Activated CD4-positive, alpha-beta T cell treated with anti-CD3 and anti-CD28 coated beads, Interleukin-2, amount 10 ng/mL, durations not matched to agents 7 days and 5 days (primary cell): ENCODE measurements at regions not wholly inside any gene's neighbourhood (a gene's known extent, or its start where the extent isn't known, plus 50 kb on each side); places are given as distances from the start of the nearest gene placed in this dataset.
"Not testable (repeated sequence)": the region's sequence is repeated elsewhere in the genome, so short reads cannot be mapped to it uniquely, and the experiment has no call there.

ENCODE experiments used
- CTCF ChIA-PET: fragments of 350-600 bp; sonication (Branson Sonifier 250); formaldehyde crosslinking; loops from one replicate; lab custom pipeline; 2021; ENCODE audit warnings: antibody characterized with exemption; lab: Charles Lee
- POLR2A ChIA-PET: fragments of 350-600 bp; sonication (Branson Sonifier 250); formaldehyde crosslinking; loops from one replicate; lab custom pipeline; 2021; ENCODE audit warnings: antibody characterized with exemption; lab: Charles Lee
- DNase-seq: peaks from one replicate; pipeline ENCODE4 v3.0.0-alpha.2; 2020
- H3K27ac Mint-ChIP-seq: one replicate; pipeline ENCODE4 v1.8.0; 2021; ENCODE audit warnings: mild to moderate bottlenecking, moderate library complexity, mixed read lengths
- H3K27me3 Mint-ChIP-seq: one replicate; pipeline ENCODE4 v1.8.0; 2021; ENCODE audit warnings: mixed read lengths
- H3K36me3 Mint-ChIP-seq: one replicate; pipeline ENCODE4 v1.8.0; 2021; ENCODE audit warnings: low read depth, mixed read lengths
- H3K4me1 Mint-ChIP-seq: one replicate; pipeline ENCODE4 v1.8.0; 2021; ENCODE audit warnings: mixed read lengths
- H3K4me3 Mint-ChIP-seq: one replicate; pipeline ENCODE4 v1.8.0; 2021; ENCODE audit warnings: mild to moderate bottlenecking, moderate library complexity, mixed read lengths
- H3K9me3 Mint-ChIP-seq: one replicate; pipeline ENCODE4 v1.8.0; 2021; ENCODE audit warnings: mixed read lengths

DNA sequence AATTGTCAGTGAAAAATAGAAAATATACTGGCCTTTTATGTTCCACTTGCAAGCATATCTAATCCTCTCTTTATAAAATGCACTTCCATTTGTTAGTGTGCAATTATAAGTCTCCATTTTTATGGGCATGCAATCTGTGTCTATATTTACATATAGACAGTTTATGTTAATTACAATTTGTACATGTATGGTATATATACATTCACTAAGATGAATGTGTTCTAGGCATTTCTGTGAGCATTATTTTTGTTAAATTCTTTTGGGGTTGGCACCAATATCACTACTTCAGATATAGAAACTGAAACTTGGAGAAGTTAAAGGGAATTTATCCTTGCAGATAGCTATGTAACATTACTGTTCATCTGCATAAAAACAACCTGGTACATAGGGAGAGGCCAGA lies 470.8 kb upstream of the LMO3 start:
- ChIA-PET POLR2A (no interaction called here), CTCF (no interaction called here)
- H3K27me3 Mint-ChIP-seq: no peaks in the 10 kb centered on the region
- H3K9me3 Mint-ChIP-seq: peaks cover 3% of the 10 kb centered on the region
- no peaks in the 10 kb centered on the region for H3K36me3 Mint-ChIP-seq
- H3K27ac Mint-ChIP-seq: no peak overlapping the region
- H3K4me1 Mint-ChIP-seq: no peaks in the 10 kb centered on the region
- DNase-seq: no peak
- H3K4me3 Mint-ChIP-seq: no peak overlapping the region

DNA sequence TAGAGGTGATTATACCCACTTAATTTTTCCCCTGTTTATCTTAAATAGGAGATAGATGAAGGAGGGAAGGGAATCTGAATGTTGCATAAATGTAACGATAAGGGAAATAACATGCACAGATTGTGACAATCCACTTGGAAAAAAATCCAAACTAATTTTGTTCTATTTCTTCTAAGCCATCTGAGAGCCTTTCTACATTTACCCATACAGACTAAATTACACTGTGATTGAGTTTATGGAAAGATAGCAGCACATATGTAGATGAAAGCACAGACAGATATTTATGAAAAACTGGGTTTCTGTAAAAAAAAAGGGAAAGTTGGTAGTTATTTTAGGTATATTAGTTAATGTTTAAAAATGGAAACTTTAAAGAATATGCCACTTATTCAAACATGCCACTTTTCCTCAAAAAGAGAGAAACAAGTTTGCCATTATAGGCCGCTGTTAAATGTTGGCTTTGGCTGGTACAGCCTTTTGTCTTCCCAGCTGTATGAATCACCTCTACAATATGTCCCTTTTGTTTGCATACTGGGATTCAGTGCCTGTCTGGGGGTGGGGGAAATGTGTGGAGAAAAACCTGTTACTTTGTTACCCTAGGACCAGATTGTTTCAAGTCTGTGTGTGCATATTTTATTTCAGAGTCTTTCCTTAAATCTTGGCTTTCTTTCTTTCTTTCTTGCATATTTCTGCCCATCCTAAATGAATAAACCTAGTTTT lies 470.2 kb upstream of the LMO3 start:
- H3K27me3 Mint-ChIP-seq: no peaks in the 10 kb centered on the region
- H3K9me3 Mint-ChIP-seq: peaks cover 2% of the 10 kb centered on the region
- H3K4me3 Mint-ChIP-seq: no peak overlapping the region
- H3K4me1 Mint-ChIP-seq: no peaks in the 10 kb centered on the region
- DNase-seq: no peak
- H3K36me3 Mint-ChIP-seq: no peaks in the 10 kb centered on the region
- ChIA-PET POLR2A (no interaction called here), CTCF (no interaction called here)
- no peak overlapping the region for H3K27ac Mint-ChIP-seq

DNA sequence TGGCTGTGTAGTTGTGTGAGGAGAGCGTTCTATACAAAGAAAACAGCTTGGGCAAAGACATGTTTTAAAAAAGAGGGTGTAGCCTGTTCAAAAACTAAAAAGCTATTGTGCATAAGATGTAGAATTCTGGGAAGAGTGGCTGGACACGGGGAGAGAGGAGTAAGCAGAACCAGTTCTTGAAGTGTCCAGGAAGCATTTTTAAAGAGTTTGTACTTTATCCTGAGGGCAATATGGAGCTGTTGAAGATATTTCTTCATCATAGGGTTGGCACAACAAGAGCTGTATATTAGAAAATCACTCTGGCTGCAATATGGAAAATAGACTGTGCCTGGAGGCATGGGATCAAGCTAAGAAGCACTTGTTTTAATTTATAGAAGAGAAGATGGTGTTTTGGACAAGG lies 458.9 kb upstream of the LMO3 start:
- H3K4me1 Mint-ChIP-seq: no peaks in the 10 kb centered on the region
- ChIA-PET POLR2A (no interaction called here), CTCF (no interaction called here)
- no peak overlapping the region for H3K4me3 Mint-ChIP-seq
- H3K27ac Mint-ChIP-seq: no peak overlapping the region
- DNase-seq: no peak
- no peaks in the 10 kb centered on the region for H3K27me3 Mint-ChIP-seq
- no peaks in the 10 kb centered on the region for H3K36me3 Mint-ChIP-seq
- H3K9me3 Mint-ChIP-seq: peaks cover 10% of the 10 kb centered on the region

DNA sequence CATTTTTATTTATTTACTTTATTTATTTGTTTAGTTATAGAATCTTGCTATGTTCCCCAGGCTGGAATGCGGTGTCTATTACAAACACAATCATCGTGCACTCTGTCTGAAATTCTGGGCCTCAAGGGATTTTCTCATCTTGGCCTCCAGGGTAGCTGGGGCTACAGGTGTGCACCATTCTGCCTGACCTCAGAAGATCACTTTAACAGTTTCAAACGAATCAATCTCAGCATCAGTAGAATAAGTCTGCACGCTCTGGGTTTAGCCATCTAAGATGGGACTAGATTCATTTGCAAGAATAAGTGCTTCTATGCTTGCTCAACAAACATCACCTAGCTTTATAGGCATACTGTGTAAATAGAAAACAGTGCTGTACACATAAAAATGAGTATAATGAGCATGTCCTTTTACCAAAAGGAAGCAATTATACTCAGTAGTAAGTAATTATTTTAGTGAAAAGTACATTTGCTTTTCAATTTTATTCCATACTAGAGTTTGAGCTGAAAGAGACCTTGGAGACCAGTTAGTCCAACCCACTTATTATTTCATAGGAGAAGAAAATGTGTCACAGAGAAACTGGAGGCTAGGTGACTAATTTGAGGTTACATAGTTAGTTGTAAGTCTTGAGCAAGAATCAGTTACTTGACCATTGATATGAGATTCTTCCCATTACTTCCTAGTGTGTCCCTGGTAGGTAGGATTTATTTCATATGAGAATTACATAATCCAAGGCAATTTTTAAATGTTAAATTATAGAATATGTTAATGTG lies 456.5 kb upstream of the LMO3 start:
- CTCF ChIA-PET: no interaction called here
- Mint-ChIP-seq H3K27me3 (no peaks in the 10 kb centered on the region), H3K9me3 (peaks cover 5% of the 10 kb centered on the region), H3K36me3 (no peaks in the 10 kb centered on the region), H3K4me3 (no peak overlapping the region), H3K4me1 (no peaks in the 10 kb centered on the region), H3K27ac (no peak overlapping the region)
- DNase-seq: no peak
- POLR2A ChIA-PET: no interaction called here

GRCh38 chr12:17060260-17060659 lies 454.3 kb upstream of the LMO3 start:
- Mint-ChIP-seq H3K27me3 (no peaks in the 10 kb centered on the region), H3K4me1 (no peaks in the 10 kb centered on the region), H3K27ac (no peak overlapping the region), H3K9me3 (peaks cover 7% of the 10 kb centered on the region), H3K36me3 (no peaks in the 10 kb centered on the region), H3K4me3 (no peak overlapping the region)
- CTCF ChIA-PET: no interaction called here
- DNase-seq: no peak
- POLR2A ChIA-PET: no interaction called here

DNA sequence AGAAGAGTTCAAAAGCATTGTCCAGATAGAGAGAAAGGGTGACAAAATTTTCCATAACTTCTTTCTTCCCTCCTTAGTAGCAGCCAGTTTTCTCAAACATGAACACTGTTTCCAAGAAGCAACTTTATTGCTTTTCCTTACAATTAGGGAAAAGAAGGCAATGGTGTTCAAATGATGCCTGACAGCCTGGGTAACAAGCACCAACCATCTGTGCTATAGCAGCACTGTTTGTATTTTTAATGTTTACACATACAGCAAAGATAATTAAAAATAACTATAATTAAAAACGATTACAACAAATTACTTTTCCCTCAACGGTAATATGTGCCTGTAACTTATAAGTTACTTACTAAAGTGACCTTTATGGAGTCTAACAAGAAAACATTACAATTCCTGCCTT lies 450.6 kb upstream of the LMO3 start:
- H3K27me3 Mint-ChIP-seq: no peaks in the 10 kb centered on the region
- CTCF ChIA-PET: interaction anchor here (0.5 kb wide), 1 partner anchor 120 kb away, joined by 3 read pairs; no protein-coding TSS in a partner anchor

DNA sequence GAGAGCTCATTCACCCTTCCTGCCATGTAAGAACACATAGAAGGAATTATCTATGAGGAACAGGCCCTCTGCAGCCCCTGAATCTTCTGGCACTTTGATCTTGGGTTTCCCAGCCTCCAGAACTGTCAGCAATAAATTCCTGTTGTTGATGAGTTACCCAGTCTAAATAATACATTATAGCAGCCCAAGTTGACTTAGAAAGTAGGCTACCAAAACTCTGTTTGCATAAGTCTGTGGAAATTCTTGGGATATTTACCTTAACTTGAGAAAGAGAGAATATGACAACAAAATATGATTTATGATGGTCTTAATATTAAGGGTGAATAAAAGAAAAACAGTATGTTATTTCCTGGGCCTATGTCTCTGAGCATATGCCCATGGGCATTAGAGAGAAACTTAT lies 433.0 kb upstream of the LMO3 start:
- H3K9me3 Mint-ChIP-seq: peaks cover 12% of the 10 kb centered on the region
- H3K27me3 Mint-ChIP-seq: no peaks in the 10 kb centered on the region
- no peak for DNase-seq
- ChIA-PET CTCF (no interaction called here), POLR2A (no interaction called here)
- H3K4me1 Mint-ChIP-seq: no peaks in the 10 kb centered on the region
- H3K4me3 Mint-ChIP-seq: no peak overlapping the region
- no peaks in the 10 kb centered on the region for H3K36me3 Mint-ChIP-seq
- no peak overlapping the region for H3K27ac Mint-ChIP-seq

More for the DNA sequence above, 450.6 kb upstream of the LMO3 start:
- Mint-ChIP-seq H3K4me1 (no peaks in the 10 kb centered on the region), H3K27ac (no peak overlapping the region), H3K9me3 (peaks cover 9% of the 10 kb centered on the region), H3K36me3 (no peaks in the 10 kb centered on the region), H3K4me3 (no peak overlapping the region)
- no peak for DNase-seq
- POLR2A ChIA-PET: no interaction called here

DNA sequence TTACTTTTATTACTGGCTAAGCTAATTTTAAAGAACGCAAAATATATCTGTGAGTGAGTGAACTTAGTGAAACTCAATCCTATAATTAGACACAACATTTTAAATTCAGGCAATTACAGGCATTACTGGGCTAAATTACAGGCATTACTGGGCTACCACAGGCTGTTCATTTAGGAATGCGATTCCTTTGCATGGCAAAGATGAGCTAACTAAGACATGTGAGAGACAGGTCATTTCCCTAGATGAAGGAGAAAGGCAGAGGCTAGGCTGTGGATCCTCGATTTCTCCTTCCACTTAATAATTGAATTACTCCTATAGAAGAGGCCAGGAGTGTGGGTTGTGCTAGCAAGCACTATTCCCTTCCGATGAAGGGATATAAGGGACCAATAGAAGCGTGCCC lies 429.4 kb upstream of the LMO3 start:
- no peak overlapping the region for H3K27ac Mint-ChIP-seq
- H3K4me3 Mint-ChIP-seq: no peak overlapping the region
- H3K4me1 Mint-ChIP-seq: no peaks in the 10 kb centered on the region
- no peak for DNase-seq
- H3K9me3 Mint-ChIP-seq: peaks cover 8% of the 10 kb centered on the region
- no peaks in the 10 kb centered on the region for H3K36me3 Mint-ChIP-seq
- CTCF ChIA-PET: no interaction called here
- POLR2A ChIA-PET: no interaction called here
- H3K27me3 Mint-ChIP-seq: no peaks in the 10 kb centered on the region

DNA sequence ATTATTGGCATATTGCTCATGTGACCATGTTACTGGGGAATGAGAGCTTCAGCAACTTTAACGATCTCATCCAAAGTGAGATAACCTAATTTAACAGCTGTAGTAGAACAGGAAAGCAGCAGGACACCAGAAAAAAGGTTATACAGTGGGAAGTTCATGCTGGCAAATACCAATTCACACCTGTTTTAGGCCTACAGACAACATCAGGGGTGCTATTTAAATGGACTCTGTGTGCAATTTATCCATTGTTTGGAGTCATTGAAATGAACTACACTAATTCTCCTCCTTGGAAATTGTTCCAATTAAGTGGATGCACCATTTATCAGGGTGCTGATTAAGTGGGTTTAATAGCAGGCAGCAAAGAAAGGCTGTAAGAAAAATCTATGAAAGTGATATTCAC lies 424.4 kb upstream of the LMO3 start:
- Mint-ChIP-seq H3K9me3 (peaks cover 7% of the 10 kb centered on the region), H3K36me3 (no peaks in the 10 kb centered on the region), H3K4me1 (no peaks in the 10 kb centered on the region), H3K27me3 (no peaks in the 10 kb centered on the region), H3K4me3 (no peak overlapping the region), H3K27ac (no peak overlapping the region)
- no peak for DNase-seq
- POLR2A ChIA-PET: no interaction called here
- CTCF ChIA-PET: no interaction called here

GRCh38 chr12:17028348-17028747 lies 422.4 kb upstream of the LMO3 start:
- no peaks in the 10 kb centered on the region for H3K27me3 Mint-ChIP-seq
- DNase-seq: no peak
- H3K4me1 Mint-ChIP-seq: no peaks in the 10 kb centered on the region
- no peak overlapping the region for H3K4me3 Mint-ChIP-seq
- no peak overlapping the region for H3K27ac Mint-ChIP-seq
- ChIA-PET CTCF (no interaction called here), POLR2A (no interaction called here)
- no peaks in the 10 kb centered on the region for H3K36me3 Mint-ChIP-seq
- peaks cover 7% of the 10 kb centered on the region for H3K9me3 Mint-ChIP-seq

DNA sequence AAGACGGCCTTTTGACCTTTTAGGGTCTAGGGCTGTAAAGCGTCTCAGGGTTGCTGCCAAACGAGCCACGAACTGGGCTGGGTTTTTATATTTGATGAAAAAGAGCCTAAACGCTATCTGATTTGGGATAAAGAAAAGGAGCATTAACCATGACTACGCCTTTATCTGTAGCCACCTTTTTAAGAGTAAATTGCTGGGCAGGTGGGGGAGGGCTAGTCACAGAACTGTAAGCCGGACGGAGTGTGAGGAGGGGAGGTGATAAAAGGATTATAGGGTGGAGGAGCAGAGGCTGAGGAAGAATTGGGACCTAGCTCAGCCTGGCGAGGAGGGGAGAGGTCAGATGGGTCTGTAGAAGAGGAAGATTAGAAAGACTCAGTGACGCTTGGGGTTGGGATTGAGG lies 419.5 kb upstream of the LMO3 start:
- H3K4me1 Mint-ChIP-seq, H3K4me3 Mint-ChIP-seq, H3K9me3 Mint-ChIP-seq, POLR2A ChIA-PET, H3K27me3 Mint-ChIP-seq, CTCF ChIA-PET, DNase-seq, H3K27ac Mint-ChIP-seq, H3K36me3 Mint-ChIP-seq: not testable (repeated sequence)

DNA sequence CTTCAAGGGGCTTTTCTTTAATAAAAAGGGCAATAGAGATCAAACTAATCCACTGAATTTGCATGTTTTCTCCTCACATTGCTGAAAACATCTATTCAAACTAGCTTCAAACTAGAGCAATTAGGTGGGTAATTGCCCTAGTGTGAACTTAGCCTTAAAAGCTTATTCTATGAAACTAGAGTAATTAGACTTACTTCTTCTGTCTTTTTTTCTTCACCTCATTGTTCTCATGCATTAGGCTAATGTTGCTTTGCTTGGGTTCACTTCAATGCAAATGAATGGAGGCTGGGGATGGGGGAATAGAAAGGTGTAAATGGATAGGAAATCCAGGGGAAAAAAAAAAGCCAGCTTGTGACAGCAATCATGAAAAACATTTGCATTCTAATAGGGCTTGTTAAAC lies 414.8 kb upstream of the LMO3 start:
- H3K4me3 Mint-ChIP-seq: no peak overlapping the region
- CTCF ChIA-PET: interaction anchor here (0.6 kb wide), 1 partner anchor 70 kb away, joined by 4 read pairs; no protein-coding TSS in a partner anchor
- POLR2A ChIA-PET: no interaction called here
- DNase-seq: no peak
- H3K4me1 Mint-ChIP-seq: no peaks in the 10 kb centered on the region
- H3K9me3 Mint-ChIP-seq: peaks cover 11% of the 10 kb centered on the region
- no peak overlapping the region for H3K27ac Mint-ChIP-seq
- H3K36me3 Mint-ChIP-seq: no peaks in the 10 kb centered on the region
- no peaks in the 10 kb centered on the region for H3K27me3 Mint-ChIP-seq

DNA sequence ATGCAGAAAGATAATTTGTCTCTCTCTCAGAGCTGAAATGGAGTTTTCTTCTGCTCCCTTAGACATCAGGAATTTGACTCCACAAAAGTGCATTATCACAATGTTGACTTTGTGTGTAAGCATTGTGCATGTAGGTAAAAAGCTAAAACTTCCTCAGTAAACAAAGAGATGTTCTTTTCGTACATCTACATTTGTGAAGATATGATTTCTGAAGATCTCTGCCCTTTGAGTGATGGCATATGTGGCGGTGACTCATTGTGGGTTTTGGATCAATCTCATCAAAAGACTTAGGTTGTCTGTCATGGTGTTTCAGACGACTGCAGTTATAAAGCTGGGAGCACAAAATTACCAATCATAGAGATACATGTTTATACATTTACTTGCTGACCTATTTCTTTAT lies 411.4 kb upstream of the LMO3 start:
- Mint-ChIP-seq H3K9me3 (peaks cover 8% of the 10 kb centered on the region), H3K4me3 (no peak overlapping the region), H3K27me3 (no peaks in the 10 kb centered on the region), H3K27ac (no peak overlapping the region), H3K36me3 (no peaks in the 10 kb centered on the region), H3K4me1 (no peaks in the 10 kb centered on the region)
- DNase-seq: no peak
- CTCF ChIA-PET: no interaction called here
- POLR2A ChIA-PET: no interaction called here
